ENCODE measurements at regions not wholly inside any gene's neighbourhood (a gene's known extent, or its start where the extent isn't known, plus 50 kb on each side); places are given as distances from the start of the nearest gene placed in this dataset.
"Not testable (repeated sequence)": the region's sequence is repeated elsewhere in the genome, so short reads cannot be mapped to it uniquely, and the experiment has no call there.

DNA sequence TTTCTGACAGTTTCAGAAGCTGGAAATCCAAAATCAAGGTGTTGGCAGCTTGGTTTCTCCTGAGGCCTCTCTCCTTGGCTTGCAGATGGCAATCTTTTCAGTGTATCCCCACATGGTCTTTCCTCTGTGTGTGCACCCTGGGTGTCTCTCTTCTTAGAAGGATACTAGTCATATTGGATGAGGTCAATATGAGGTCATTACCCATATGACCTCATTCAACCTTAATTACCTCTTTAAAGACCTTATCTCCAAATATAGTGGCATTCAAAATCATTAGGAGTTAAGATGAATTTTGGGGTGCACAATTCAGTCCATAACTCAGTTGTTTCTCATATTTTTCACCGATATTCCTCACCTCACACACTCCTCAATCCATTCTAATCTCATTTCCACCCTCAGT is 92.4 kb upstream of the TGM3 start:
- DNase-seq = no peak

DNA sequence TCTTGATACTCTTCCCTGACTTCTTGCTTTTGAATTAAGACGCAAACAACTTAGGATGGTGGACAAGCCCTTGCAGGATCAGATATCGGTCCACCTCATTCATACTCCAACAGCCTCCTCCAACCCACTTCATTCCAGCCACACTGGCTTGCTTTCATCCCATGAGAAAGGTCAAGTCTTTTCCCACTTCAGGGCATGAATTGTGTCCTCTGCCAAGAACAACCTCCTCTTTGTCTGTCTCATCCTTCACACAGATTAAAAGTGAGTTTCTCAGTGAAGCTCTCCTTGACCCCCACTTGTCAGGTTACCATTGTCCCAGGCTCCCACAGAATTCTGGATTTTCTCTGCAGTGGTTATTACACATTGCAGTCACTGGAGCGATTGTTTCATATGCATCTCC is 91.8 kb upstream of the TGM3 start:
- no peak for DNase-seq

DNA sequence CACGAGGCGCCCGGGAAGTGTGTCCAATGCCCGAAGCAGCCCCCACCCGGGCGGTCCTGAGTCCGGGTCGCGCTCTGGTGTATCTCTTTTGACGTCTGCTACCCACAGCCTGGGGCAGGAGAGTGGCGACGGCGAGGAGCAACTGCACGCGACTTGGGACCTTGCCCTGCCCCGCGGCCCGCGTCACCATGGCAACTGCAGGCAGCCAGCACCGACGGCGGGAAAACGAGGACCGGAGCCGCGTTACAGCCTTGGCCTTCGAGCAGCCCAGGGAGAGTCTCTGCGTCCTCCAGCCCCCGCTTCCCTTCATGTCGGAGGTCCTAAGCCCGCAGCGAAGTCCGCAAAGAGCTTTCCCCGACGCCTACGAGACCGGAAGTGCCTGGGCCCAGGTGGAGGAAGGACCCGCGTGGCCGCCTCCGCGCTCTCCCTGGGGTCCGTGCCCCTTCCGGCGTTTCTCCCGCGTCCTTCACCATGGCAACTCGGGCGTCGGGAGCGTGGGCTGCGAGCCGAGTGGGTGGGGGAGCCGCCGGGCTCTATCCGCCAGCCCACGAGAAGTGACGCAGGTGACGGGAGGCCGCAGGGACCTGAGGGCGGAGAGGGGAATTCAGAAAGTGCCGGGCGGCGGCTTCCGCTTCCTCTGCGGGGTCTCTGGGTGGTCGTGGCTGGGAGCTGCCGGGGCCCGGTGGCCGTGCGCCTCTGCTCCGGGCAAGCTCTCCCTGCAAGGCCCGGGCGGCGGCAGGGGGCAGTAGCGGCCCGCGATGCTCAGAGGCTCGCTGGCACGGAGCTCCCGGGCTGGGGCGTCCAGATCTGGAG is 88.6 kb upstream of the TGM3 start:
- peak; percentile 71 for DNase-seq

DNA sequence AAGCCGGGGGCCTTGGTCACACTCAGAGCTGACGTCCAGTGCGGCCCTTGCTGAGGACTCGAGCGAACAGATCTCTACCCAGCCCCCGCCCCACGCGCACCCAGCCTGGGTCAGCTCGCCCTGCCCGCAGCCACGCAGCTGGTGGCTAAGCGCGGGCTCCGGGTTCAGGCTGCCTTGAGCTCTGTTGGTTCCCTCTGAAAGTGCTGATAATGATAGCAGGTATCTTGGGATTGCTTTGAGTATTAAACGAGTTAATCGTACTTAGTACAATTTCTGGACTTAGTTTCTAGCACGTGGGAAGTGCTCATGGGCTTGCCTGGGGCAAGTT is 88.1 kb upstream of the TGM3 start:
- no peak for DNase-seq

DNA sequence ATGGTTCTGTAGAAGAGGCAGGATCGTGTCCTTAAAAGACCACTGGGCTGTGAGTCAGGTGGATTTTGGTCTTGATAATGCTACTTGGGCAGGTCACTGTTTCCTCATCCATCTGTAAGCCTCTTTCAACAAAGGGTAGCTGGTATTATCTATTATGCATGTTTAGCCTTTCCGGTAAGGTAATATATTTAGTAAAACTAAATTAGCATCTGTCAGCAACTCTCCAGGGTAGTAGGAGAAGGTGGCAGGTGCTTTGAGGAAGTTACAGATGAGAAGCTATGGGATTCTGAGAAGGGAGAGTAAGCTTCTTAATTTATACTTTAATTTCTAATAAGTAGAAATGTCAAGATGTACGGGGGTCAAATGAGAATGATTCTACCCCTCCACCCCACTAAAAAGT is 86.9 kb upstream of the TGM3 start:
- no peak for DNase-seq

DNA sequence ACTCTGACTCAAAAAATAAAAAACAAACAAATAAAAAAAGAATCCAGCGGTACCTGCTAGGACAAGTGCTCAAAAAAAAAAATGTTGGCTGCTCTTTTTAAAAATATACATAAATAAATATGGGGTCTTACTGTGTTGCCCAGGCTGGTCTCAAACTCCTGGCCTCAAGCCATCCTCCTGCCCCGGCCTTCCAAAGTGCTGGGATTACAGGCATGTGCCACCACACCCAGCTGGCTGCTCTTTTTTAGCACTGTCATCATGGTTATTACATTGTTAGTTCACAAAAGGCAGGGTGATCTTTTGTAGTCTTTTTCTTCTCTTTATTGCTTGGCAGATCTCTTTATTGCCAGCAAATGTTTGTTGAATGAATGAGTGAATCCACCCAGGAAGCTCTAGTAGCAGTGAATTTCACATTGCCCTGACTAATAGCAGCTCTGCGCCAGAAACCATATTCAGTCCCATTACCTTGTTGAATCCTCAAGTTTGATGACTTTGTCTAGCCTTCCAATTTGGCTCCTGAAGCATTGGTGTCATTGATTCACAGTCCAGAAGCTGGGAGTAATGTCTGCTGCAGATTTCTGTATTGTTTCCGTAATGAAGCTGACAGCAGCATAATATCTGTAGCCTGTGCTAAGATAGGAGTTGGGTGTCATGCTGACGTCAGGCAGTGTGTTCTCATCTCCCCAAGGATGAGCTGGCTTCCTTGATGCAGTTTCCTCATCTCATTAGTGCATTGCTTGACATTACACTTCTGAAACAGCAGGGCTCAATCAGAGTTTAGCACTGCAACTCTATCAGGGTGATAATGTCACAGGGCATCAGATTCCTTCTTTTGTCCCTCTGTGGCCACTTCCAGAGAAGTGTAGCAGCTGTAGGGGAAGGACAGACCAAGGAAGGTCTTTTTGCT is 84.9 kb upstream of the TGM3 start:
- DNase-seq = no peak

DNA sequence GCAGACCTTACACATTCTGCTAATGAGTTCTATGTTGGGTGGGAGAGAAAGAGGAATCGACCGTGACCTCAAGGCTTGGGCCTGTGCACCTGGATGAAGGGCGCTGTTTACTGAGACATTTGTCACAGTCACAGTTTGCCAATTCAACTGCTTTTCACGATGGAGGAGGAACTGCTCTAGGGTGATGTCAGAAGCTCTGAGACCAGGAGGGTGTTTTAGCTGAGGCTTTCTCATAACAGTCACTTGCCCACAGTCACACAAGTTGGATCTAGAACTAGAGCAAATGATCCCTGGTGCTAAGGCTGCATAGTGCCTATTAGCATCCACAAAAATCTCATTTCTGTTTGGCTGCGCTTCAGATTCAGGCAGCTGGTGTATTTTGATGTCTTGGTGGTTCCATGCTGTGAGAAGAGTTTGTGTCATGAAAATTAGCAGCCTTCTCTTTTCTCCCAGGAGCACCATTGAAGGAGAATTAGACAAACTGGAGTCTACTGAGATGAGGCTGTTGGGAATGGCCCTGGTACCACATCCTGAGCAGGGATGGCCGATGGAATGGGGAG is 83.3 kb upstream of the TGM3 start:
- no peak for DNase-seq

DNA sequence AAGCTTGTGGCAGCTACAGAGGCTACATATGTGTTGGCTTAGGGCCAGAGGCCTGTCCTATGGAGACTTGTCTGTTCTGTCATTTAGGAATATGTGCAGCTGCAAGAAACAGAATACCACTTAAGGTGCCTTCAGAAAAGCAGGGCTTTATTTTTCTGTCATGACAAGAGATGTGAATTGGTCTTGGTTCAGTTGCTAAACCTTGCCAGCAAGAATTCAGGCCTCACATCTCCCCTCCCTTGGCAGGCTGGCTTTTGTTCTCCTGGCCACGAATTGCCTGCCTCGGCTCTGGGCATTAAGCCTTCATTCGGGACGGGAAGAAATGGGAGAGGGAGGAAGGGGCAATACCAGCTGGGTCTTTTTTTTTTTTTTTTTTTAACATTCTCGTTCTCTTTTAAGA is 82.4 kb upstream of the TGM3 start:
- no peak for DNase-seq

DNA sequence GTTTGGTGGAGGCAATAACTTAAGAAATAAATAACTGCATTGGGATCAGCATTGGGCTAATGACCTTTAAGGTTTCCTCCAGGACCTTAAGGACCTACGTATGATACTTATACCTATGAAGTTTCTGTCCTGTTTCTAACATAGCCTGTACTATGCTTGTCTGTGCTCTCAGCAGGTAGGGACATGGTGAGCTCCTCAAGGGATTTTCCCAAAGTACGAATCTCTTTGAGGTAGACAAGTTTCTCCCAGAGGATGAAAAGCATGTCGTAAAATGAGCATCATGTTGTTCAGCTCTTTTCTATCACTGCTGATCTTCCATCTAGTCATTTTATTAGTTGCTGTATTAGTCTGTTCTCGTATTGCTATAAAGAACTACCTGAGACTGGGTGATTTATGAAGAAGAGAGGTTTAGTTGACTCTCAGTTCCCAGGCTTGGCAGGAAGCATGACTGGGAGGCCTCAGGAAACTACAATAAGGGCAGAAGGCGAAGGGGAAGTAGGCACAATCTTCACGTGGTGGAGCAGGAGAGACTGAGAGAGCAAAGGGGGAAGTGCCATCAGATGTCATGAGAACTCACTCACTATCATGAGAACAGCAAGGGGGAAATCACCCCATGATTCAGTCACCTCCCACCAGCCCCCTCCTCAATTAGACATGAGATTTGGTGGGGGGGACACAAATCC is 77.8 kb upstream of the TGM3 start:
- DNase-seq = no peak

DNA sequence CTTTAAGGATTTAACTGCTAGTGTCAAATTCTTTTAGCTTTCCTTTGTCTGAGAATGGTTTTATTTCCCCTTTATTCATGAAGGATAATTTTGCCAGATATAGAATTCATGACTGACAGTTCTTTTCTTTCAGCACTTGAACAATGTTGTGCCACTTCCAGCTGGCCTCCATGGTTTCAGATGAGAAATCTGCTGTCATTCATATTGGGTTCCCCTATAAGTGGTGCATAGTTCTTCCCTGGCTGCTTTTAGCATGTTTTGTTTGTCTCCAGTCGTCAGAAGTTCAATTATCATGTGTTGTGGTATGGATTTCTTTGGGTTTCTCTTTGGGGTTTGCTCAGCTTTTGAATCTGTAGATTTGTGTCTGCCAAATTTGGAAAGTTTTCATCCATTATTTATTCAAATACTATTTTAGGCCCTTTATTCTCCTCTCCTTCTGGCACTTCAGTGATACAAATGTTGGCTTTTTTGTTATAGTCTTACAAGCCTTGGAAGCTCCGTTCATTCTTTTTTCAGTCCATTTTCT is 76.3 kb upstream of the TGM3 start:
- no peak for DNase-seq

DNA sequence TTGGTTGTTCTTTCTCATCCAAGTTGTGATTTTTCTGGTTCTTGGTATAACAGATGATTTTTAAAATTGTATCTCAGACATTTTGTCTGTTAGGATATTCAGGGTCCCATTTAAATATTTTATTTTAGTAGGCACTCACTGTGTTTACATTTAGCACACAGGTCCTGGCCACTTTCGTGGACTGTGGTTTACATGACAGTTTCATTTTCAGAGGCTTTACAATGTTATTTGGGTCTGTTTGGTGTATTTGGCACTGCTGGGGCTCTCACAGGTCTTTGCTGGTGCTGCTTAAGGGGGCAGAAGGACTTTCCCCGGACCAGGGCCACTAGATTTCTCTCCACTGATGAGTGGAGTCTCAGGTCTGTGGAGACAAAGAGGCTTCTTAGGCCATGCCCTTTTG is 75.5 kb upstream of the TGM3 start:
- no peak for DNase-seq

DNA sequence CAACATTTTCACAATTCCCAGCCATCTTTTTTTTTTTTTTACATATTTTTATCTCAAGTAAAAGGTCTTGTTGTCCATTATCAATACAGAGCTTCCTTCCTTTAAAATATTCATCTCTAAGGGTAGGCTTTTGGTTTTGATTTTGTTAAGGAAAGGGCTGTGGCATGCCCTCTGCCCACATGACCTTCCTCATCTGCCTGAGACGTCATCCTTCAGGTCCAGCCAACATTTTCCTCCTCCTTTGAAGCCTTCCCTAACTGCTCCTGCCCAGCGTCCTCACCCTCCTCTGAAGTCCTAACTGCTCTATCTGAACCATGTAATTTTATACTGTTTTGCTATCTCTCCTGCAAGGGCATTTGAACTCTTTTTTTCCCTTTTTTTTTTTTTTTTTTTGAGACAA is 73.9 kb upstream of the TGM3 start:
- no peak for DNase-seq

DNA sequence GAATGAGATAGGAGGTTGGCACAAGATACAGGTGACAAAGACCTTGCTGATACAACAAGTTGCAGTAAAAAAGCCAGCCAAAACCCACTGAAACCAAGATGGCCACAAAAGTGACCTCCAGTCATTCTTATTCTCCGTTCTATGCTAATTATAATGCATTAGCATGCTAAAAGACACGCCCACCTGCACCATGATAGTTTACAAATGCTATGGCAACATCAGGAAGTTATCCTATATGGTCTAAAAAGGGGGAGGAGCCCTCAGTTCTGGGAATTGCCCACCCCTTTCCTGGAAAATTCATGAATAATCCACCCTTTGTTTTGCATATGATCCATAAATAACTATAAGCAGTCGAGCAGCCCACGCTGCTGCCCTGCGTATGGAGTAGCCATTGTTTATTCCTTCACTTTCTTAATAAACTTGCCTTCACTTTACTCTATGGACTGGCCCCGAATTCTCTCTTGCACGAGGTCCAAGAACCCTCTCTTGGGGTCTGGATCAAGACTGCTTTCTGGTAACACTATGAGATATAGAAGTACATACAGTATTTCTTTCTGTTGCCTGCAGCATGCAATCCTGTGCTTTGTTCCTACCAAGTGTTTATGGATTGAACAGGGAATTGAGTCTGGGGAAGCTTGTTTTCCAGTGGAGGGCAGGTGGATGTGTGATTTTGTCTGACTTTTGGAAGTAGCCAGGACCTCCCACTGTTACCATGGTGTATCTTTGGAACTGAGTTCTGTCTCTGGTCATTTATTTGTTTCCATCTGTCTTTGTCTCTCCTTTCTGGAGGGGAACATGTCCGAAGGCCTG is 72.0 kb upstream of the TGM3 start:
- no peak for DNase-seq

DNA sequence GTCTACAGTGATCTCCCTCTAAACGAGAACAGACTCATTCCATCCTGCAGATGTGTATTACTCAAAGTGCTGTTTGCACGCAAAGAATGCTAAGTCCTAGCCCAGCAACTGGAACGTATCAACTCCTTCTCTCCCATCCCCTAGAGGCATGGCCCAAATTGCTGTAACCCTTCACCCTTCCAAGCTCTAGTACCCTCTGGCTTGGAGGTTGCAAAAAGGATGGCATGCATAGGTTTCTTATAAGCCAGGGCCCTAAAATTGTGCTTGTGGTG is 71.5 kb upstream of the TGM3 start:
- DNase-seq = no peak

DNA sequence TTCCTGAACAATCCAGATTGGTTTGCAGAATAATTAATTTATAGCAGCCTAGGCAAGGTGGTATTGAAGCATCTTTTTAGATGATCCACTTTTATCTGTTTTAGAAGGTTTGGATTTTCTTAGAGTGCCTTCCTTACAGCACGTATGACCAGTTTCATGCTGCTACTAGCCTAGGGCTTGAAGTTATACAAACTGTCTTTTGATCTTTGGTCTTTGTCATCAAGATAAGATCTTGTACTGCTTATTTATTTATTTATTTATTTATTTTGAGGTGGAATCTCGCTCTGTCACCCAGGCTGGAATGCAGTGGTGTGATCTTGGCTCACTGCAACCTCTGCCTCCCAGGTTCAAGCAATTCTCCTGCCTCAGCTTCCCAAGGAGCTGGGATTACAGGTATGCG is 68.5 kb upstream of the TGM3 start:
- DNase-seq = not testable (repeated sequence)

DNA sequence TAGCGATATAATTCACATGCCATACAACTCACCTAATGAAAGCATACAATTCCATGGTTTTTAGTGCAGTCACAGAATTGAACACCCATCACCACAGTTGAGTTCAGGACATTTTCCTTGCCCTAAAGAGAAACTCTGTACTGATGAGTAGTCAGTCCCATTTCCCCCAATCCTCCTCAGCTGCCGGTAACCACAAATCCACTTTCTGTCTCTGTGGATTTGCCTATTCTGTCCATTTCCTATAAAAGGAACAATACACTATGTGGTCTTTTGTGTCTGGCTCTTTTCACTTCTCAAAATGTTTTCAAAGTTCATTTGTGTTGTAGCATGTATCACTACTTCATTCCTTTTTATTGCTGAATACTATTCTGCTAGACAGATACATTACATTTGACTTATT is 67.9 kb upstream of the TGM3 start:
- DNase-seq = no peak

DNA sequence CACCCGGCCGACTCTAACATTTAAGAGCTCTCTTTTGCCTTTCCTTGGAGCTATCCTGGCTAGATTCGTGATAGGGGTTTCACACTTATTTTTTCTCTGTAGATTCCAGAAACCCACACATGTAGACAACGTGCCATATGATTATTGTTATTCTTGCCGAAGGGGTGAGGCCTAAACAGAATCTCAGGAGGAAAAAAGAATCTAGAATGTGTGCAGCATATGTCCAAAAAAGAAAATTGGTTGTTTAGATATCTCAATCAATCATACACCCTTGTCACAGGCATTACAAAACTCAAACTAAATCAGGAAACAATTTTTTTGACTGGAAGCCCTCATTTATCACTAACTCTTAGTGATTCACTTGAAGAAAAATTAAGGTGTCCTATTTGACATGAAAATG is 66.9 kb upstream of the TGM3 start:
- no peak for DNase-seq

DNA sequence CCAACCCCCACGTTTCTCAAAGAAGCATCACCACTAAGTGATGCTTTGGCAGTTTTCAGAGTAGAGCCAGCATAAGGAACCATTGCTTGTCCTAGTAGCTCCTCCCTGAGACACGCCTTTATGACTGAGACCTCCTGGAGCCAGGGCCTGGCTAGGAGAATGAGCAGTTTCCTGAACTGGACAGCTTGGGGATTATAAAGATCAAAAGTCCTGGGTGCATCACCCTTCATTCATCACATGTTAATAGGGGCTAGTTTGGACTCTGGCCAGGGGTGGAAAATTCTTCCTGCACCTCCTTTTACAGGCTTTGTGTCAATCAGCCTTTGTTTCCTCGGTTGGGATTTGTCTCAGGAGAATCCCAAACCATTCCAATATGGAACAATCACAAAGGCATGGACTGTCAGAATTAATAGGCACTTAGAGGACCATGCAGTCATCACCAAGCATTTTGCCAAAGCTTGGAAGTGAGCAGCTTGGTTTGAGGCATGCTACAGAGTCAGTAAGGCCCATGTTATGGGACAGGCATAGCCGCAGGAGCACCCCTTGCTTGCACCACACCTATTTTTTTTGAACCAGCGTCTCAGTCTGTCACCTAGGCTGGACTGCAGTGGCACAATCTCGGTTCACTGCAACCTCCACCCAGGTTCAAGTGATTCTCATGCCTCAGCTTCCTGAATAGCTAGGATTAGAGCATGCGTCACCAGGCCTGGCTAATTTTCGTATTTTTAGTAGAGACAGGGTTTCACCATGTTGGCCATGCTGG is 64.9 kb upstream of the TGM3 start:
- no peak for DNase-seq

DNA sequence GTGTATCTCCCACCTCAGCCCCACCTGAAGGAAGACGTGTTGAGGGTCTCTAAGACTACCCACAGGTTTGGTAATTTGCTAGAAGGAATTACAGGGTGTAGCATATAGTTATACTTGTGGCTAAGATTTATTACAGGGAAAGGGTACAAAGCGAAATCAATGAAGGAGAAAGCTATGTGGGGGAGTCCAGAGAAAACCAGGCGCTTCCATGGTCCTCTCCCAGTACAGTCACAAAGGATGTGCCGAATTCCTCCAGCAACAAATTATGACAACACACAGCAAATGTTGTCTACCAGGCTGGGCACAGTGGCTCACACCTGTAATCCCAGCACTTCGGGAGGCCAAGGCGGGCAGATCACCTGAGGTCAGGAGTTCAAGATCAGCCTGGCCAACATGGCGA is 64.1 kb upstream of the TGM3 start:
- no peak for DNase-seq

DNA sequence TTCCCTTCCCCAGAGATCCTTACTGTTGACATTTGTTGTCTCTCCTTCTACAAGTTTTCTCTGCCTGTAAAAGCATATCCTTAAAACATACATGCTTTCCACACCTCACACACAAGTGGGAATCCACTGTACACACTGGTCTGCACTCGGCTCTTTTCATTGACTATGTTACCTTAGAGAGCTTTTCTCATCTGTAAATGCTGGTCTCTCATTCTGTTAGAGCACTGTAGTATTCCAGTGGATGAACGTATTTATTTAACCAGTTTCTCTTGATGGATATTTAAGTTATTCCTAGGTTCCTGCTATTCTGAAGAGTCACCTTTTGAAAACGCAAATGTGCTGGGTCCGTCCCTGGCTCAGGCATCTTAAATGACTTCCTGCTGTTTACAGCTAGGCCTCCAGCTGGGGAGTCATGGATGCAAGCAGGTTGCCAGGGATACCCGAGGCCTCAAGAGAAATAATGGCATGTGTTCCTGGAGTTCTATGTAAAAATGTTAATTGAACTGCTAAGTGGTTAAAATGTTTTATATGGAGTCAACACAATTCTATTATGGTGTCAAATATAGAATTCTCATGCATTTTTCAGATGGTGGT is 61.1 kb upstream of the TGM3 start:
- DNase-seq = peak; percentile 90

DNA sequence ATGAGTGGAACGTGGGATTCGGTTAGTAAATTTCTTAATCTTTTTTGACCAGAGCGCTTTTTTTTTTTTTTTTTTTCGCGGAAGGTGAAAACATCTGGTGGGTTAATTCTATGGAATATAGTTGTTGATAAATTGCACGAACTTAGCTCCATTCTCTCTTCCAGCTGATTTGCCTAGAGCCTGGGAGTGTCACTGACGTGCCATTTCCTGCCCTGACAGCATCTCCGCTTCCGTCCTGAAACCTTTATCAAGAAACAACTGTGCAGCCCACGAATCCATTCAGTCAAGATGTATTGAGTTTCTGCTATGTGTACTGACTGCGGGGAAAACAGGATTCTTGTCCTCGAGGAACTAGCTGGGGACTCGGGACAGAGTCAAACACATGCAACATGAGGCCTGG is 59.5 kb upstream of the TGM3 start:
- peak; percentile 41 for DNase-seq

DNA sequence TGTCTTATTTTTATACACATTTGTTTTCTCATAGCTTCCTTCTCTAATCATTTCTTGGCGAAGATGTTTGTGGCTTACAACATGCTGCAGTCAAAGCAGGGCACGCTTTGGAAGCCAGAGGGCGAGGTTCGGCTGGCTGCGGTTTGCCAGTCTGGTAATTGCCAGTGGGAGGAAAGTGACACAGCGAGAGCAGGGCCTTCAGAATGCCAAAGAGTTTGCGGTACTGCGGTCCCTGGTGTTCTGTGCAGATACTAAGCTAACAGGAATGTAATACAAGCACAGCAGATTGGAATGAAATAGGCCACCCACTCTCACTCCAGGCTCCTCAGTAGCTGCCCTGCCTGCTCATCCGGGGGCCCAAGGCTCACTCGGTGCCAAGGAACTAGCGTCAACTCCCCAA is 58.7 kb upstream of the TGM3 start:
- DNase-seq = no peak

Measured in NCI-H2171 treated with DMSO at 0.1 percent for 48 hours (cell line).